ENCODE measurements at regions not wholly inside any gene's neighbourhood (a gene's known extent, or its start where the extent isn't known, plus 50 kb on each side); places are given as distances from the start of the nearest gene placed in this dataset.

DNA sequence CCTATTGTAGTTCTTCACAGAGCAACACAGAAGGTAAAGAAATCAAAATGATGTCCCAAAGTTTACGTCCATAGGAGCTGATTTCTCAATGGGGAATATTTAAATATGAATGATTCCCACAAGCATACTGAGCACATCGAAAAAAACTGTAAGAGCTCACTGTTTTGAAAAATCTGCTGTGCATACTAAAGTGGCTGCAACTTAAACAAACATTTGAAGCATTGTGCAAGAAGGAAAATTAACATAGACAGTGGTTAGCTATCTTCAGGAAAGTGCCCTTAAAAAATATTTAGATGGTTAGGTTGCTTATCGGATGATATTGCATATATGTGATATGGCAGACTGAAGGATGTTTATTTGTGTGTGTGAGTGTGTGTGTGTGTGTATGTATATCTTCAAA is 747.6 kb downstream of the RFPL4B start:
- WGBS, 2 donors, result 47 to 48% methylated on average over 2 of the region's 3 CpGs
- no peak overlapping the region for H3K4me3 ChIP-seq
- H3K36me3 ChIP-seq, result no peaks in the 10 kb centered on the region
- H3K9me3 ChIP-seq, result no peaks in the 10 kb centered on the region
- no peaks in the 10 kb centered on the region for H3K4me1 ChIP-seq
- no peaks in the 10 kb centered on the region for H3K27me3 ChIP-seq
- no peak for DNase-seq
- intact Hi-C loops (cut with DNase I), result no loop called here
- H3K27ac ChIP-seq, result no peak overlapping the region
- TF ChIP-seq, protein P1, sequence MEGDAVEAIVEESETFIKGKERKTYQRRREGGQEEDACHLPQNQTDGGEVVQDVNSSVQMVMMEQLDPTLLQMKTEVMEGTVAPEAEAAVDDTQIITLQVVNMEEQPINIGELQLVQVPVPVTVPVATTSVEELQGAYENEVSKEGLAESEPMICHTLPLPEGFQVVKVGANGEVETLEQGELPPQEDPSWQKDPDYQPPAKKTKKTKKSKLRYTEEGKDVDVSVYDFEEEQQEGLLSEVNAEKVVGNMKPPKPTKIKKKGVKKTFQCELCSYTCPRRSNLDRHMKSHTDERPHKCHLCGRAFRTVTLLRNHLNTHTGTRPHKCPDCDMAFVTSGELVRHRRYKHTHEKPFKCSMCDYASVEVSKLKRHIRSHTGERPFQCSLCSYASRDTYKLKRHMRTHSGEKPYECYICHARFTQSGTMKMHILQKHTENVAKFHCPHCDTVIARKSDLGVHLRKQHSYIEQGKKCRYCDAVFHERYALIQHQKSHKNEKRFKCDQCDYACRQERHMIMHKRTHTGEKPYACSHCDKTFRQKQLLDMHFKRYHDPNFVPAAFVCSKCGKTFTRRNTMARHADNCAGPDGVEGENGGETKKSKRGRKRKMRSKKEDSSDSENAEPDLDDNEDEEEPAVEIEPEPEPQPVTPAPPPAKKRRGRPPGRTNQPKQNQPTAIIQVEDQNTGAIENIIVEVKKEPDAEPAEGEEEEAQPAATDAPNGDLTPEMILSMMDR (IDR thresholded peaks at IDR 0.05), result no peak
- no peak for TF ChIP-seq POLR2A (IDR thresholded peaks at IDR 0.05)

- H3K4me1 ChIP-seq, result no peaks in the 10 kb centered on the region
- no peaks in the 10 kb centered on the region for H3K9me3 ChIP-seq
- TF ChIP-seq POLR2A (IDR thresholded peaks at IDR 0.05), result no peak
- TF ChIP-seq, protein P1 (IDR thresholded peaks at IDR 0.05), result no peak
- H3K27ac ChIP-seq, result no peak overlapping the region
- WGBS, 2 donors, result 68 to 81% methylated on average over 2 of the region's 2 CpGs
- no peak overlapping the region for H3K4me3 ChIP-seq
- no peak for DNase-seq
- no peaks in the 10 kb centered on the region for H3K27me3 ChIP-seq
- no peaks in the 10 kb centered on the region for H3K36me3 ChIP-seq
- intact Hi-C loops (cut with DNase I), result no loop called here
These were observed 748.7 kb downstream of the RFPL4B start for GRCh38 chr6:113095841-113096240.

DNA sequence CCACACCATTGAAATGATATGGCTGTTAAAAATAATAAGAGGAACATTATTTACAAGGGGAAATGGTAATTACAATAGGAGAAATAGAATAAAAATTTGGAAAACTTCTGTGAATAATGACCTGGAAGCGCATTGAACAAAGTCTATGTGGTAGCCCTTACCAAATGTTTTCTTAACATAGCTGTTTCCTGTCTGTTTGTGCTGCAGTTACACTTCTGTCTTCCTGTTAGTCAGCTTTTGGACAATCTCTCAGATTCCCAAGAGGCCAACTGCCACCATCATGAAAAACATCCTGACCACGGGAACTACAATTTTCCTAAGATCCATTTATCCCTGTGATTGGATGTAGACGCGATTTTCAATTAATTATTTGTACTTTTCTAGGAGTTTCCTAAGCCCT is 754.4 kb upstream of the MARCKS start:
- WGBS, 2 donors, result 47 to 58% methylated on average over 4 of the region's 4 CpGs
- DNase-seq, result no peak
- Histone ChIP-seq H3K27me3 (no peaks in the 10 kb centered on the region), H3K4me3 (no peak overlapping the region), H3K4me1 (no peaks in the 10 kb centered on the region), H3K36me3 (no peaks in the 10 kb centered on the region), H3K9me3 (no peaks in the 10 kb centered on the region), H3K27ac (no peak overlapping the region)
- intact Hi-C loops (cut with DNase I), result no loop called here
- TF ChIP-seq, protein P1 (IDR thresholded peaks at IDR 0.05), result no peak
- TF ChIP-seq POLR2A (IDR thresholded peaks at IDR 0.05), result no peak

GRCh38 chr6:113103634-113104361 is 753.3 kb upstream of the MARCKS start:
- WGBS, 2 donors, result 39 to 45% methylated on average over 4 of the region's 4 CpGs
- DNase-seq, result no peak

DNA sequence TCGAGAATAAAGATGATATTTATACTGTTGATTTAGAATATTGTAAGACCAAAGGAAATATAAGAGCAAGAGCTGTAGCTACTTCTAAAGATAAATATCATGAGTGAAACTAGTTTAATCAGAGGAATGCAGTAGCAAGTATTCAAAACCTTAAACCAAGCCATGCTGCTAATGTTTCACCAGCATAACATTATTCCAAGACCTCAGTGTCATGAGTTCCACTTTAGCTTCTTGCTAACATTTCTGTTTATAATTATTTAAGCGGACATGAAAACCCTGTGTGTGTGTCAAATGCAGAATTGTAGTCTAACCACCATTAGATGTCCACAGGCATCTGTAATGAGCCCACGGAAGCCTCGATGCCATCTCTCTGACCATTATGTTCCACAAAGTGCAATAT is 752.6 kb upstream of the MARCKS start:
- no peak for DNase-seq
- Histone ChIP-seq H3K36me3 (no peaks in the 10 kb centered on the region), H3K4me3 (no peak overlapping the region), H3K27me3 (no peaks in the 10 kb centered on the region), H3K4me1 (no peaks in the 10 kb centered on the region), H3K9me3 (no peaks in the 10 kb centered on the region), H3K27ac (no peak overlapping the region)
- TF ChIP-seq POLR2A (IDR thresholded peaks at IDR 0.05), result no peak
- TF ChIP-seq, protein P1 (IDR thresholded peaks at IDR 0.05), result no peak
- intact Hi-C loops (cut with DNase I), result no loop called here
- WGBS, 2 donors, result 62% methylated on average over 4 of the region's 4 CpGs

More at GRCh38 chr6:113103634-113104361, 753.3 kb upstream of the MARCKS start:
- Histone ChIP-seq H3K27ac (no peak overlapping the region), H3K4me1 (no peaks in the 10 kb centered on the region), H3K36me3 (no peaks in the 10 kb centered on the region), H3K27me3 (no peaks in the 10 kb centered on the region), H3K4me3 (no peak overlapping the region), H3K9me3 (no peaks in the 10 kb centered on the region)
- intact Hi-C loops (cut with DNase I), result no loop called here
- TF ChIP-seq, protein P1 (IDR thresholded peaks at IDR 0.05), result no peak
- TF ChIP-seq POLR2A (IDR thresholded peaks at IDR 0.05), result no peak

Data from esophagus squamous epithelium (tissue), 5 donors.